Suprapubic skin (tissue), 4 donors: ENCODE measurements at regions not wholly inside any gene's neighbourhood (a gene's known extent, or its start where the extent isn't known, plus 50 kb on each side); places are given as distances from the start of the nearest gene placed in this dataset.
A peak's percentile ranks its signal among the peaks of the same experiment; 100 is the strongest.

ENCODE experiments used
- DNase-seq, 2 donors: peaks; one replicate each; pipeline ENCODE4 v3.0.0-alpha.2; 2019; ENCODE audit warnings: low spot score in 2 of 2
- H3K27ac ChIP-seq: fragments of 200-600 bp; sonication (generic); one replicate; pipeline ENCODE4 v1.5.1; 2019
- H3K27me3 ChIP-seq: fragments of 200-600 bp; sonication (generic); one replicate; pipeline ENCODE4 v1.5.1; 2019
- H3K36me3 ChIP-seq: fragments of 200-600 bp; sonication (generic); one replicate; pipeline ENCODE4 v1.5.1; 2019
- H3K4me1 ChIP-seq: fragments of 200-600 bp; sonication (generic); one replicate; pipeline ENCODE4 v1.5.1; 2019
- H3K4me3 ChIP-seq: fragments of 200-600 bp; sonication (generic); one replicate; pipeline ENCODE4 v1.5.1; 2019; ENCODE audit warnings: mild to moderate bottlenecking
- H3K9me3 ChIP-seq: fragments of 200-600 bp; sonication (generic); one replicate; pipeline ENCODE4 v1.5.1; 2019
- EP300 ChIP-seq: sonication (generic); formaldehyde crosslinking; IDR thresholded peaks from one replicate; pipeline ENCODE4 v1.6.1; 2017; ENCODE audit warnings: antibody characterized with exemption
- POLR2A ChIP-seq, 2 donors: fragments of 450-650 bp; IDR thresholded peaks; one replicate each; pipeline ENCODE4 v1.6.1; 2017; ENCODE audit warnings: antibody characterized with exemption in 2 of 2, mild to moderate bottlenecking in 2 of 2, moderate library complexity in 2 of 2
- POLR2AphosphoS5 ChIP-seq, 3 donors: sonication (generic); formaldehyde crosslinking; IDR thresholded peaks; one replicate each; pipeline ENCODE4 v1.6.1; 2017; ENCODE audit warnings: antibody characterized with exemption in 3 of 3
- WGBS: methylation state at CpG from one replicate; pipeline ENCODE4 v1.1.5; 2018; 5-methylcytosine and 5-hydroxymethylcytosine counted together
- TF ChIP-seq, protein P1 (sequence below), 2 donors: fragments of 200-600 bp in 1 of 2; fragments of 450-650 bp in 1 of 2; sonication (generic) in 1 of 2; IDR thresholded peaks; one replicate each; pipeline ENCODE4 v1.5.1; 2016 to 2019; ENCODE audit warnings: antibody characterized with exemption in 2 of 2, mild to moderate bottlenecking in 1 of 2, moderate library complexity in 1 of 2

DNA sequence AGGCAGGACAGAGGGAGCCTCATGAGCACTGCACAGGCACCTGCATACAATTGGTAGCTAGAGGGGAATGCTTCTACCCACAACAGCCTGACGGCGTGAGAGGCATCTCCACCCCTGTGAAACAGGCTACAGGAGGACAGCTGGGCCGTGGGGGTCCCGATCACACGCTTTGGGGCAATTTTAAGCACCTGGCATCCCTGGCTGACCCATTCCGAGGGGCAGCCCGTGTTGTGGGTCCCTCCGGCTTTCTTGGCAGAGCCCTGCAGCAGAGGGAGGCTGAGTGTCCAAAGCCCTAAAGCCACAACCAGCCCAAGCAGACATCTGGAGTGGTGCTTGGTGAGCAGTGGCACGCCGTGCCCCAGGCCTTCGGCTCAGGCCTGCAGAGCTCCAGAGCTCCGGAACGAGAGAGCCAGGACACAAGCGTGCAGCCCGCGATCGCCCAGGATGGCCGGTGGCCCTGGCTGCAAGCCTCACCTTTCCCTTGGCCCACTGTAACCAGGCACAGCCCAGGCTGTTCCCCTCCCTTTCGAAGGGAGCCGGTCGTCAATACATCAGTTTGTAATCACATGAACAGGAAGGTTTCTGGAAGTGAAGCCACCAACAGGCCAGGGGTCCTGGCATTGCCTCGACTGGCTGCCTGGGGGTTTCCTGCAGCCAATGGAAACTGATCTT is 81.4 kb downstream of the DLL1 start:
- Histone ChIP-seq H3K36me3 (no peaks in the 10 kb centered on the region), H3K4me1 (no peaks in the 10 kb centered on the region), H3K4me3 (no peak overlapping the region), H3K27ac (no peak overlapping the region), H3K9me3 (no peaks in the 10 kb centered on the region), H3K27me3 (peaks cover 27% of the 10 kb centered on the region)
- DNase-seq: peak in 1 of 2 donors; percentile 72
- 100% methylated on average over 3 of the region's 22 CpGs for WGBS
- TF ChIP-seq EP300 (no peak), POLR2AphosphoS5 (IDR thresholded peaks at IDR 0.05) (no peak), POLR2A (IDR thresholded peaks at IDR 0.05) (no peak)
- TF ChIP-seq, protein P1, sequence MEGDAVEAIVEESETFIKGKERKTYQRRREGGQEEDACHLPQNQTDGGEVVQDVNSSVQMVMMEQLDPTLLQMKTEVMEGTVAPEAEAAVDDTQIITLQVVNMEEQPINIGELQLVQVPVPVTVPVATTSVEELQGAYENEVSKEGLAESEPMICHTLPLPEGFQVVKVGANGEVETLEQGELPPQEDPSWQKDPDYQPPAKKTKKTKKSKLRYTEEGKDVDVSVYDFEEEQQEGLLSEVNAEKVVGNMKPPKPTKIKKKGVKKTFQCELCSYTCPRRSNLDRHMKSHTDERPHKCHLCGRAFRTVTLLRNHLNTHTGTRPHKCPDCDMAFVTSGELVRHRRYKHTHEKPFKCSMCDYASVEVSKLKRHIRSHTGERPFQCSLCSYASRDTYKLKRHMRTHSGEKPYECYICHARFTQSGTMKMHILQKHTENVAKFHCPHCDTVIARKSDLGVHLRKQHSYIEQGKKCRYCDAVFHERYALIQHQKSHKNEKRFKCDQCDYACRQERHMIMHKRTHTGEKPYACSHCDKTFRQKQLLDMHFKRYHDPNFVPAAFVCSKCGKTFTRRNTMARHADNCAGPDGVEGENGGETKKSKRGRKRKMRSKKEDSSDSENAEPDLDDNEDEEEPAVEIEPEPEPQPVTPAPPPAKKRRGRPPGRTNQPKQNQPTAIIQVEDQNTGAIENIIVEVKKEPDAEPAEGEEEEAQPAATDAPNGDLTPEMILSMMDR (IDR thresholded peaks at IDR 0.05): no peak

DNA sequence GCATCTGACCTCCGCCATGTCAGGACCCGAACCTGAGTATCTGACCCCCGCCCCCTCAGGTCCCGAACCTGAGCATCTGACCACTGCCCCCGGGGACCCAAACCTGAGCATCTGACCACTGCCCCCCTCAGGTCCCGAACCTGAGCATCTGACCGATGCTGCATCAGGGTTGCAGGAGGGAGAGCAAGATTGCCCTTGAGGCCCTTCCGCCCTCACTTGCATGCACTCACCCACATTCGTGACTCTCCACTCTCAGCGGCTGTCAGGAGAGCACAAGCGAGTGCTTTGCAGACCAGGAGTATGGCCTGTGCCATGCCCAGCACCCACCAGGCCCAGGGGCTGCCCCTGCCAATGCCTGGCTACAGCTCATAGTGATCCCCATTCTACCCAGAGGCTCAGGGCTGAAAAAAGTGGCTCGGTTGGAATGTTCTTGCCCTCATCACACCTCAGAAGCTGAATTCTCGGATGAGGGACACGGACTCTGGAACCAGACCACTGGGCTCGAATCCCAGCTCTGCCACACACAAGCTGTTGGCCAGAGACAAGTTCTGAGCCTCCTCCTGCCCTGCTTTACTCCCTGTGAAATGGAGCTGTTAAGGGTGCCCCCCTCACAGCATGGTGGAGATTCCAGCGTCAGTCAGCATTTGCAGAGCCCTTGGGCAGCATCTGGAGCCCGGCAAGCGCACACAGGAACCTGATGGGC is 82.1 kb downstream of the DLL1 start:
- Histone ChIP-seq H3K36me3 (no peaks in the 10 kb centered on the region), H3K4me3 (no peak overlapping the region), H3K27ac (no peak overlapping the region), H3K4me1 (no peaks in the 10 kb centered on the region), H3K9me3 (no peaks in the 10 kb centered on the region), H3K27me3 (peaks cover 27% of the 10 kb centered on the region)
- TF ChIP-seq POLR2A (IDR thresholded peaks at IDR 0.05): no peak
- TF ChIP-seq, protein P1 (IDR thresholded peaks at IDR 0.05): no peak
- TF ChIP-seq POLR2AphosphoS5 (IDR thresholded peaks at IDR 0.05): no peak
- no peak for TF ChIP-seq EP300
- DNase-seq: peak in 1 of 2 donors; percentile 52
- 94% methylated on average over 18 of the region's 18 CpGs for WGBS

DNA sequence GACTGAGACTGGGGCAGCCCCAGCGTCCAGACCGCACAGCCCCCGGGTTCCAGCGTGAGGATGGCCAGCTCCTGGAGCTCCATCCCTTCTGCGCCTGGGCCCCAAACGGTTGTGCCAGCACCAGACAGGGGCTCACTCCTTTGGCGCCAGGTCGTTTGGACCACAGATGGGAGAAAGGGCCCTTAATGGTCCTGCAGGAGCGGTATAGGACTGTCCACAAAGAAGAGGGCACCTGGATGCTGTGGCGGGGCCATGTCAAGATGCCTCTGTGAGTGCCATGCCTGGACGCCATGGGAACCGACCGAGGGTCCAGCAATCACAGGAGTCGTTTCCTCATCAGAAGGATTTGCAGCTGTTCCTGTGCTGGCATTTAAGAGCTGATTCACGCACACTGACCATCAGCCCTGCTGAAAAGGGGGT is 82.7 kb downstream of the DLL1 start:
- H3K27ac ChIP-seq: no peak overlapping the region
- H3K27me3 ChIP-seq: peaks cover 27% of the 10 kb centered on the region
- H3K4me3 ChIP-seq: no peak overlapping the region
- no peaks in the 10 kb centered on the region for H3K36me3 ChIP-seq
- 84% methylated on average over 6 of the region's 15 CpGs for WGBS
- no peaks in the 10 kb centered on the region for H3K4me1 ChIP-seq
- H3K9me3 ChIP-seq: no peaks in the 10 kb centered on the region
- TF ChIP-seq, protein P1 (IDR thresholded peaks at IDR 0.05): no peak
- peak; percentile 53 to 69 for DNase-seq

DNA sequence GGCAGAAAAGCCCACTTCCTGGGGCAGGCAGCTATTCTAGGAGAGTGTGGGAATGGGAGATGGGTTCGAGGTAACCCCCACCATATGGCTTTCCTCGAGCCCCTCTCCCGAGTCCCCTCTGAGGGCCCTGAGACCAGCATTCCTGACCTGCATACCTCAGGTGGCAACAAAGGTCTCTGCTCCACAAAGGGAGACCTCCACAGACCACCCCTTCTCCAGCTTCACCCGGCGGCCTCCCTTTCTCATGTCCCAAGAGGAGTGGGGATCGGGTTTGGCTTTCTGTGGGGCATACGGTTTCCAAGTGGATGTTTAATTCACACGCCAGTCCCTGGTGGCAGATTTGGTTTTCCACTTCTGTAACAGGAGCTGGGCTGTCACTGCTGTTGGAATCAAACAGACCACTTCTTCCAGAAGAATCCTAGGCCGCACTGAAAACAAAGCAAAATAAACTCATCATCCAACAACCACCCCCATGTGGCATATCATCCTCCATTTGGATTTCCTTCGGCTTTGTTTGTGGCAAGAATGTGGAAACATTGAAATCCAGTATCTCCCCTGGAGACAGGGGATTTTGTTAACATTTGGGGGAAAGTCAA is 83.2 kb downstream of the DLL1 start:
- Histone ChIP-seq H3K4me1 (no peaks in the 10 kb centered on the region), H3K9me3 (no peaks in the 10 kb centered on the region), H3K36me3 (no peaks in the 10 kb centered on the region), H3K27ac (no peak overlapping the region), H3K4me3 (no peak overlapping the region), H3K27me3 (peaks cover 27% of the 10 kb centered on the region)
- TF ChIP-seq POLR2AphosphoS5 (IDR thresholded peaks at IDR 0.05) (no peak), EP300 (no peak), POLR2A (IDR thresholded peaks at IDR 0.05) (no peak)
- TF ChIP-seq, protein P1 (IDR thresholded peaks at IDR 0.05): no peak
- 83% methylated on average over 7 of the region's 10 CpGs for WGBS
- DNase-seq: peak in 1 of 2 donors; percentile 67

DNA sequence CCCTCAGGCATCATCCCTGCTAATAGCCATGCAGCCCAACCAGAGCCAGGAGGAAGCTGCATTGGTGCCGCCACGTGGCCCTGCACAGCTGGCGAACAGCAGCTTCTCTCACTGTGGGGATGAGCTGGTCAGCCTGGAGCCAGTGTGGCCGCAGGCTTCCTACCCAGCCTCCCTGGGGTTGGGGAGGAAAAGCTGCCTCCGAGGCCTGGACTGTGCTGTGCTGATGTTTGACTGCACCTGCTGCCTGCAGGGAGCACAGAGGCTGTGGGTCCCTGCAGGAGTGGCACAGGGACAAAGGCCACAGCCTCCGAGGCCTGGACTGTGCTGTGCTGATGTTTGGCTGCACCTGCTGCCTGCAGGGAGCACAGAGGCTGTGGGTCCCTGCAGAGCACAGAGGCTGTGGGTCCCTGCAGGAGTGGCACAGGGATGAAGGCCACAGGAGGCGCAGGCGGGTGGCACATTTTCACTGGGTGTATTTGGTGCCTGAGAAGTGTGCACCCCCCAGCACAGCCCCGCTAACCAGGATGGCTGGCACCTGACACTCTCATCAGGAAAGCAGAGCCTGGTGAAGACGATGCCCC is 83.9 kb downstream of the DLL1 start:
- Histone ChIP-seq H3K27me3 (peaks cover 27% of the 10 kb centered on the region), H3K9me3 (no peaks in the 10 kb centered on the region), H3K4me3 (no peak overlapping the region), H3K4me1 (no peaks in the 10 kb centered on the region), H3K36me3 (no peaks in the 10 kb centered on the region), H3K27ac (no peak overlapping the region)
- peak in 1 of 2 donors; percentile 43 for DNase-seq
- no peak for TF ChIP-seq EP300
- TF ChIP-seq, protein P1 (IDR thresholded peaks at IDR 0.05): no peak
- no peak for TF ChIP-seq POLR2AphosphoS5 (IDR thresholded peaks at IDR 0.05)
- no peak for TF ChIP-seq POLR2A (IDR thresholded peaks at IDR 0.05)
- WGBS: 86% methylated on average over 4 of the region's 10 CpGs
